ENCODE measurements at regions not wholly inside any gene's neighbourhood (a gene's known extent, or its start where the extent isn't known, plus 50 kb on each side); places are given as distances from the start of the nearest gene placed in this dataset.

DNA sequence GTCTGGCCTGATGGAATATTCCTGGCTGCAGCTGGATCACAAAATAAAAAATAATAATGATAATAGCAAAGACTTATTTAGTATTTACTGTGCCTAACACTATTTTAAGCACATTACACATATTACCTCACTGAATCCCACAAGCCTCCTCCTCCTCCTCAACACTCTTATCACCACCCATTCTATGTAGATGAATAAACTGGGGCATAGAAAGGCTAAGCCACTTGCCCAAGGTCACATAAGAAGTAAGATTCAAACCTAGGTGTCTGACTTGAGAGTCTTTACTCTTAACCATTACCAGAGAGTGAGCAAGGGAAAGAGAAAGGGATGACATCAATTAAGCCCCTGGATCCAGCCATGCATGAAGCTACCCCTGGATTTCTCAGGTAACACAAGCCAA is 493.1 kb downstream of the SHQ1 start:
- no peak for TF ChIP-seq EZH2phosphoT487 (IDR thresholded peaks at IDR 0.05; ENCODE audit: low read length)
- no peak for TF ChIP-seq EZH2 (optimal IDR thresholded peaks at IDR 0.05; ENCODE audit: low read depth, low read length)
- TF ChIP-seq, protein P1, sequence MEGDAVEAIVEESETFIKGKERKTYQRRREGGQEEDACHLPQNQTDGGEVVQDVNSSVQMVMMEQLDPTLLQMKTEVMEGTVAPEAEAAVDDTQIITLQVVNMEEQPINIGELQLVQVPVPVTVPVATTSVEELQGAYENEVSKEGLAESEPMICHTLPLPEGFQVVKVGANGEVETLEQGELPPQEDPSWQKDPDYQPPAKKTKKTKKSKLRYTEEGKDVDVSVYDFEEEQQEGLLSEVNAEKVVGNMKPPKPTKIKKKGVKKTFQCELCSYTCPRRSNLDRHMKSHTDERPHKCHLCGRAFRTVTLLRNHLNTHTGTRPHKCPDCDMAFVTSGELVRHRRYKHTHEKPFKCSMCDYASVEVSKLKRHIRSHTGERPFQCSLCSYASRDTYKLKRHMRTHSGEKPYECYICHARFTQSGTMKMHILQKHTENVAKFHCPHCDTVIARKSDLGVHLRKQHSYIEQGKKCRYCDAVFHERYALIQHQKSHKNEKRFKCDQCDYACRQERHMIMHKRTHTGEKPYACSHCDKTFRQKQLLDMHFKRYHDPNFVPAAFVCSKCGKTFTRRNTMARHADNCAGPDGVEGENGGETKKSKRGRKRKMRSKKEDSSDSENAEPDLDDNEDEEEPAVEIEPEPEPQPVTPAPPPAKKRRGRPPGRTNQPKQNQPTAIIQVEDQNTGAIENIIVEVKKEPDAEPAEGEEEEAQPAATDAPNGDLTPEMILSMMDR (IDR thresholded peaks at IDR 0.05; ENCODE audit: low read length), result no peak
- Histone ChIP-seq H3K9ac (ENCODE audit: low read length) (no peak overlapping the region), H2AFZ (ENCODE audit: low read length) (no peak overlapping the region), H3K4me1 (ENCODE audit: low read length) (no peaks in the 10 kb centered on the region), H3K27me3 (replicated peaks; ENCODE audit: insufficient read depth, low read length) (no peaks in the 10 kb centered on the region), H3K4me2 (ENCODE audit: low read depth, low read length) (no peak overlapping the region), H3K27ac (ENCODE audit: low read length) (no peak overlapping the region), H3F3A (ENCODE audit: insufficient read depth, low read length) (no peaks in the 10 kb centered on the region), H3K36me3 (replicated peaks; ENCODE audit: insufficient read depth, low read length) (no peaks in the 10 kb centered on the region), H3K9me3 (replicated peaks; ENCODE audit: insufficient read depth, low read length) (no peaks in the 10 kb centered on the region), H4K20me1 (ENCODE audit: insufficient read depth, low read length) (no peaks in the 10 kb centered on the region), H3K9me2 (replicated peaks; ENCODE audit: insufficient read depth, low read length) (no peaks in the 10 kb centered on the region), H3K79me2 (ENCODE audit: low read length) (no peaks in the 10 kb centered on the region), H3K4me3 (ENCODE audit: low read length) (no peak overlapping the region)
- DNase-seq, result no peak

DNA sequence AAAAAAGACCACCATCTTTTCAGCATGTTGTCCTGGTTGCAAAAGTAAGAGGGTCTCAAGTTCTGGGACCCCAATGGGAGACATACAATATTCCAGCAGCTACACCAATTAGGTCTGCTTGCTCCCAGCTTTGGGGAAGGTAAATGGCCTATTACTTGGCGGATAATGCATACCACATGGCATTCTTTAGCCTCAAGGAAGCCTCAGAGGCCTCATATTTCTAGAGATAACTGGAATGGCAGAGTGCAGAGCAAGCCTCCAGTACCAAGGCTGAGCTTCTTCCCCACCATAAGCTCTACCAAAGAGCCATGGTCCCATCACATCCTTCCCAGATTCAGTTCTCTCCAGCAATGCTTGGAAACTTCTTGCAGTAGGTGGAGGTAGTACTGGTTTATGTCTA is 493.8 kb downstream of the SHQ1 start:
- H3F3A ChIP-seq (ENCODE audit: insufficient read depth, low read length), result no peaks in the 10 kb centered on the region
- no peak overlapping the region for H3K4me3 ChIP-seq (ENCODE audit: low read length)
- no peaks in the 10 kb centered on the region for H3K27me3 ChIP-seq (replicated peaks; ENCODE audit: insufficient read depth, low read length)
- no peaks in the 10 kb centered on the region for H4K20me1 ChIP-seq (ENCODE audit: insufficient read depth, low read length)
- no peak for TF ChIP-seq EZH2 (optimal IDR thresholded peaks at IDR 0.05; ENCODE audit: low read depth, low read length)
- TF ChIP-seq, protein P1 (IDR thresholded peaks at IDR 0.05; ENCODE audit: low read length), result no peak
- TF ChIP-seq EZH2phosphoT487 (IDR thresholded peaks at IDR 0.05; ENCODE audit: low read length), result no peak
- H3K9me2 ChIP-seq (replicated peaks; ENCODE audit: insufficient read depth, low read length), result no peaks in the 10 kb centered on the region
- H3K36me3 ChIP-seq (replicated peaks; ENCODE audit: insufficient read depth, low read length), result no peaks in the 10 kb centered on the region
- no peak for DNase-seq
- H3K9ac ChIP-seq (ENCODE audit: low read length), result no peak overlapping the region
- no peaks in the 10 kb centered on the region for H3K9me3 ChIP-seq (replicated peaks; ENCODE audit: insufficient read depth, low read length)
- H3K79me2 ChIP-seq (ENCODE audit: low read length), result no peaks in the 10 kb centered on the region
- no peaks in the 10 kb centered on the region for H3K4me1 ChIP-seq (ENCODE audit: low read length)
- no peak overlapping the region for H2AFZ ChIP-seq (ENCODE audit: low read length)
- no peak overlapping the region for H3K4me2 ChIP-seq (ENCODE audit: low read depth, low read length)
- H3K27ac ChIP-seq (ENCODE audit: low read length), result no peak overlapping the region

DNA sequence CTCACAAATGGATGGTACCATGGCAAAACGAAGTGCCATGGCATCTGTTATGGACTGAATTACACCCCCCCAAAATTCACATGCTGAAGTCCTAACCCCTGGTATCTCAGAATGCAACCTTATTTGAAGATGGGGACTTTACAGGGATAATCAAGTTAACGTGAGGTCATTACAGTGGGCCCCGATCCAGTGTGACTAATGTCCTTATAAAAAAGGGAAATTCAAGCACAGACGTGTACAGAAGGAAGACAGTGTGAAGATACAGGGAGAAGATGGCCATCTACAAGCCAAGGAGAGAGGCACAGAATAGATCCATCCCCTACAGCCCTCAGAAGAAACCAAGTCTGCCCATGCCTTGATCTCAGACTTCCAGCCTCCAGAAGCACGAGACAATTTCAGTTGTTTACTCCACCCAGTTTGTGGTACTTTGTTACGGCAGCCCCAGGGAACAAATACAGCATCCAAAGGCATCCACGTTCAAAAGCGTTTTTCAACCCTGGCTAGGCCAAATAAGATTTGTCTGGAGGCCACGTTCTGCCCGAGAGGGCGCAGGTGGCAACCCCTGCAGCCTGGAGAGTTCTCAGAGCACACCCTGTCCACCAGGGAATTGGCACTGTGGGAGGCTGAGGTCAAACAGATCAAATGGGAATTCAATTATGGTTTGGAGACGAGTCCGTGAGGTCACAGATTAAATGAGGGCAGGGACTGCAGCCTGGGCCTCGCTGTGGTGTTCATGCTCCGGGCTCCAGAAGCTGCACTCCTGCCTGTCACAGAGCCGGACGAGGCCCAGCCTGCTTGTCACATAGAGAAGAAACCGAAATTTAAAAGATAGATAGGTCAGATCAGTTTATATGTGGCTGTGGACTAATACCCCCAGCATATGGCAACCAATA is 494.8 kb downstream of the SHQ1 start:
- no peak overlapping the region for H3K4me2 ChIP-seq (ENCODE audit: low read depth, low read length)
- H3K27me3 ChIP-seq (replicated peaks; ENCODE audit: insufficient read depth, low read length), result no peaks in the 10 kb centered on the region
- no peak for TF ChIP-seq EZH2 (optimal IDR thresholded peaks at IDR 0.05; ENCODE audit: low read depth, low read length)
- no peak for TF ChIP-seq EZH2phosphoT487 (IDR thresholded peaks at IDR 0.05; ENCODE audit: low read length)
- TF ChIP-seq, protein P1 (IDR thresholded peaks at IDR 0.05; ENCODE audit: low read length), result no peak
- no peaks in the 10 kb centered on the region for H4K20me1 ChIP-seq (ENCODE audit: insufficient read depth, low read length)
- H3K79me2 ChIP-seq (ENCODE audit: low read length), result no peaks in the 10 kb centered on the region
- H3K27ac ChIP-seq (ENCODE audit: low read length), result no peak overlapping the region
- no peak overlapping the region for H2AFZ ChIP-seq (ENCODE audit: low read length)
- H3K4me3 ChIP-seq (ENCODE audit: low read length), result no peak overlapping the region
- H3K4me1 ChIP-seq (ENCODE audit: low read length), result no peaks in the 10 kb centered on the region
- H3K9me2 ChIP-seq (replicated peaks; ENCODE audit: insufficient read depth, low read length), result no peaks in the 10 kb centered on the region
- no peaks in the 10 kb centered on the region for H3K36me3 ChIP-seq (replicated peaks; ENCODE audit: insufficient read depth, low read length)
- no peak for DNase-seq
- no peaks in the 10 kb centered on the region for H3F3A ChIP-seq (ENCODE audit: insufficient read depth, low read length)
- H3K9me3 ChIP-seq (replicated peaks; ENCODE audit: insufficient read depth, low read length), result no peaks in the 10 kb centered on the region
- no peak overlapping the region for H3K9ac ChIP-seq (ENCODE audit: low read length)
